ENCODE measurements at regions not wholly inside any gene's neighbourhood (a gene's known extent, or its start where the extent isn't known, plus 50 kb on each side); places are given as distances from the start of the nearest gene placed in this dataset.

DNA sequence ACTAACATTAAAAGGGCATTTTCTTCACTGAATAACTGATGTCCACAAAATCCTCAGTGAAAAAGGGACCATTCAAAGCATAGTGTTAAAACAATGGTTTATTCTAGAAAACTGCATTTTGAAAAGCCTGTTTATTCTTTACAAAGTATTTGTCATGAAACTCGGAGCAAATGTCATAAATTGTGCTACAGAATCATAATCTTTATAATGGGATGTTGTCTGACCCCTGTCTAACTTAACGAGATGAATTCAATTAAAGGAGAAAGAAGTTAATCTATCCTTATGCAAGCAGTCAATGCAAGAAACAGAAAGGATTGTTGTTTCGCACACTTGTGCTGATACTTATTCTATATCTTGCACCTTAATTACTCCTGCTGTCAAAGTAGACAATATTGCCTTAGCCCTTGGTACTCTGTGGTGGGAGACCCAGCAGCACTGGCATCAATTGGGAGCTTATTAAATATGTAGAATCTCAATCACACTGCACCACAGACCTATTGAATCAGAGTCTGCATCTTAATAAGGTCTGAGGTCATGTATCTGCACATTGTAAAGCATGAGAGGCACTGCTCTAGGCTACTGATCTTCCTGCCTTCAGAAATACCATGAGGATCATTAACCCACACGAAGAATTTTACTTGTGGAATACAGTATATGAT, 708.3 kb downstream of the HDGFL1 start:
- TF ChIP-seq CTCF (IDR thresholded peaks at IDR 0.05) = no peak
- TF ChIP-seq POLR2A (IDR thresholded peaks at IDR 0.05) = no peak

Data from right lobe of liver (tissue), 4 donors.